ENCODE measurements at regions not wholly inside any gene's neighbourhood (a gene's known extent, or its start where the extent isn't known, plus 50 kb on each side); places are given as distances from the start of the nearest gene placed in this dataset. TPM values are rescaled to one million over a fixed set of nuclear protein-coding genes. Genes with fewer than 3 reads are reported as not detected.

GRCh38 chr5:129395247-129395646, 64.9 kb upstream of the ADAMTS19 start:
- no peak for DNase-seq (ENCODE audit: low spot score)
- TF ChIP-seq CTCF (IDR thresholded peaks at IDR 0.05) = no peak
- no peak for ATAC-seq (ENCODE audit: low FRiP score)

- no peak for DNase-seq (ENCODE audit: low spot score)
- ATAC-seq (ENCODE audit: low FRiP score) = no peak
- no peak for TF ChIP-seq CTCF (IDR thresholded peaks at IDR 0.05)
Observed at GRCh38 chr5:129398026-129398678, 61.9 kb upstream of the ADAMTS19 start.

- TF ChIP-seq CTCF (IDR thresholded peaks at IDR 0.05) = no peak
- ATAC-seq (ENCODE audit: low FRiP score) = no peak
- DNase-seq (ENCODE audit: low spot score) = no peak
Observed at GRCh38 chr5:129399069-129399468, 61.0 kb upstream of the ADAMTS19 start.

- TF ChIP-seq CTCF (IDR thresholded peaks at IDR 0.05) = no peak
- DNase-seq (ENCODE audit: low spot score) = no peak
- ATAC-seq (ENCODE audit: low FRiP score) = no peak
Observed at GRCh38 chr5:129400395-129400983, 59.6 kb upstream of the ADAMTS19 start.

- no peak for DNase-seq (ENCODE audit: low spot score)
- ATAC-seq (ENCODE audit: low FRiP score) = no peak
- no peak for TF ChIP-seq CTCF (IDR thresholded peaks at IDR 0.05)
Observed at GRCh38 chr5:129405222-129405621, 54.9 kb upstream of the ADAMTS19 start.

- no peak for TF ChIP-seq CTCF (IDR thresholded peaks at IDR 0.05)
- DNase-seq (ENCODE audit: low spot score) (no peak), ATAC-seq (ENCODE audit: low FRiP score) (no peak)
Observed at GRCh38 chr5:129406440-129406839, 53.7 kb upstream of the ADAMTS19 start.

Small RNA genes lying in the stretch of these regions (small RNA-seq; reads per million reads assigned to genes)
- gene MIR4460 = not detected
